KMS-11 (cell line): ENCODE measurements at regions not wholly inside any gene's neighbourhood (a gene's known extent, or its start where the extent isn't known, plus 50 kb on each side); places are given as distances from the start of the nearest gene placed in this dataset.

Experiments
- H2AFZ ChIP-seq: fragments of 200-600 bp; sonication (generic); 2 replicates; pipeline ENCODE4 v1.6.1; 2016; ENCODE audit warnings: antibody characterized with exemption, mixed run types, low read depth
- H3K27ac ChIP-seq: fragments of 200-600 bp; sonication (generic); 2 replicates; pipeline ENCODE4 v1.6.1; 2016; ENCODE audit warnings: mild to moderate bottlenecking, mixed run types
- H3K27me3 ChIP-seq: fragments of 200-600 bp; sonication (generic); 2 replicates; pipeline ENCODE4 v1.6.1; 2017; ENCODE audit warnings: mild to moderate bottlenecking, low read depth, mixed run types, moderate library complexity; ENCODE audit not compliant: insufficient read depth
- H3K36me3 ChIP-seq: fragments of 200-600 bp; sonication (generic); 2 replicates; pipeline ENCODE4 v1.6.1; 2017; ENCODE audit warnings: mild to moderate bottlenecking, mixed run types; ENCODE audit not compliant: insufficient read depth
- H3K4me1 ChIP-seq: fragments of 200-600 bp; sonication (generic); 2 replicates; pipeline ENCODE4 v1.6.1; 2016; ENCODE audit warnings: mild to moderate bottlenecking, low read depth, mixed run types; ENCODE audit not compliant: poor library complexity, severe bottlenecking
- H3K4me2 ChIP-seq: fragments of 200-600 bp; sonication (generic); 2 replicates; pipeline ENCODE4 v1.7.0; 2016; ENCODE audit warnings: mild to moderate bottlenecking, mixed run types
- H3K4me3 ChIP-seq: fragments of 200-600 bp; sonication (generic); IDR thresholded peaks from 2 replicates; pipeline ENCODE4 v1.6.1; 2017; ENCODE audit warnings: low read depth, low read length, mixed read lengths; ENCODE audit not compliant: insufficient read depth
- H3K79me2 ChIP-seq: fragments of 200-600 bp; sonication (generic); 2 replicates; pipeline ENCODE4 v1.6.1; 2016; ENCODE audit warnings: low read depth, mixed run types; ENCODE audit not compliant: insufficient read depth
- H3K9ac ChIP-seq: fragments of 200-600 bp; sonication (generic); 2 replicates; pipeline ENCODE4 v1.6.1; 2016; ENCODE audit warnings: mild to moderate bottlenecking, mixed run types
- H4K20me1 ChIP-seq: fragments of 200-600 bp; sonication (generic); 2 replicates; pipeline ENCODE4 v1.6.1; 2016; ENCODE audit warnings: mild to moderate bottlenecking, mixed run types; ENCODE audit not compliant: insufficient read depth
- TF ChIP-seq, protein P1 (sequence below): fragments of 200-600 bp; sonication (generic); conservative IDR thresholded peaks from 2 replicates; pipeline ENCODE4 v1.6.1; 2017; ENCODE audit warnings: low read depth, mild to moderate bottlenecking, antibody characterized with exemption, low read length, moderate library complexity, mixed read lengths

DNA sequence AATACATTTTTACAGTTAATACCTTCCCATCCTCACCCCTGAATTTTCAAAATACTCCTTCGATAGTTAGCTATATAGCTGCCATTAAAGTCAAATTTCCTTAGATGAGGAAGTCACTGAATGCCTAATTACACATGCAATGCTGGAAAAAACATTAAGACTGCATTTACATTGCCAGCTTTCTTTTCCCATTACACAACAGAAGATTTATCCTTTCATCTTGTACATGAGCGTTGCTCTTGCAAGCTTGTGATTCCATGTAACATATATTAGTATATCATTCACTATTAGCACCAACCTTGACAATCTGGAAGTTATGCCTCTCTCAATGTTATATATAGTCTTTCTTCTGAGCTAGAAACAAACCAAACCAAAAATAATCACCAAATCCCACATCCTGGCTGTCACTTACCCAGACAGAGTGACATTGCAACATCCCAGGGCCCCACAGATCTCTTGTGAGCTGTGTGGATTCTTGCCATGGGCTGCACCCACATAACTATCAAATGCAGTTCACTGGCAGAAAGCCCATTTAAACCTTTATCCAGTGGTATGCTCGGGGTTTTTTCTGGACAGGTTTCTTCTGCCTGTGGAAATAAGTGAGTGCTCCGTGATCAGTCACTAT is 79.2 kb upstream of the PAPOLG start:
- H3K36me3 ChIP-seq, result no peaks in the 10 kb centered on the region
- no peak overlapping the region for H3K4me3 ChIP-seq
- H3K9ac ChIP-seq, result no peak overlapping the region
- H4K20me1 ChIP-seq, result no peaks in the 10 kb centered on the region
- H3K27ac ChIP-seq, result peak overlapping the region; percentile 84; the same call in 1 of the 2 replicates
- H2AFZ ChIP-seq, result peak overlapping the region; percentile 47; the same call in 1 of the 2 replicates
- TF ChIP-seq, protein P1, sequence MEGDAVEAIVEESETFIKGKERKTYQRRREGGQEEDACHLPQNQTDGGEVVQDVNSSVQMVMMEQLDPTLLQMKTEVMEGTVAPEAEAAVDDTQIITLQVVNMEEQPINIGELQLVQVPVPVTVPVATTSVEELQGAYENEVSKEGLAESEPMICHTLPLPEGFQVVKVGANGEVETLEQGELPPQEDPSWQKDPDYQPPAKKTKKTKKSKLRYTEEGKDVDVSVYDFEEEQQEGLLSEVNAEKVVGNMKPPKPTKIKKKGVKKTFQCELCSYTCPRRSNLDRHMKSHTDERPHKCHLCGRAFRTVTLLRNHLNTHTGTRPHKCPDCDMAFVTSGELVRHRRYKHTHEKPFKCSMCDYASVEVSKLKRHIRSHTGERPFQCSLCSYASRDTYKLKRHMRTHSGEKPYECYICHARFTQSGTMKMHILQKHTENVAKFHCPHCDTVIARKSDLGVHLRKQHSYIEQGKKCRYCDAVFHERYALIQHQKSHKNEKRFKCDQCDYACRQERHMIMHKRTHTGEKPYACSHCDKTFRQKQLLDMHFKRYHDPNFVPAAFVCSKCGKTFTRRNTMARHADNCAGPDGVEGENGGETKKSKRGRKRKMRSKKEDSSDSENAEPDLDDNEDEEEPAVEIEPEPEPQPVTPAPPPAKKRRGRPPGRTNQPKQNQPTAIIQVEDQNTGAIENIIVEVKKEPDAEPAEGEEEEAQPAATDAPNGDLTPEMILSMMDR, result no peak
- H3K4me1 ChIP-seq, result peaks cover 59% of the 10 kb centered on the region
- H3K79me2 ChIP-seq, result no peaks in the 10 kb centered on the region
- H3K27me3 ChIP-seq, result no peaks in the 10 kb centered on the region
- H3K4me2 ChIP-seq, result peak overlapping the region; percentile 61

GRCh38 chr2:60677356-60677755 is 78.7 kb upstream of the PAPOLG start:
- H4K20me1 ChIP-seq, result no peaks in the 10 kb centered on the region
- H3K4me2 ChIP-seq, result peak overlapping the region; percentile 61
- H3K27ac ChIP-seq, result peak overlapping the region; percentile 84; the same call in 1 of the 2 replicates
- TF ChIP-seq, protein P1, result no peak
- no peaks in the 10 kb centered on the region for H3K36me3 ChIP-seq
- H3K4me1 ChIP-seq, result peaks cover 59% of the 10 kb centered on the region
- peak overlapping the region; percentile 47; the same call in 1 of the 2 replicates for H2AFZ ChIP-seq
- H3K79me2 ChIP-seq, result no peaks in the 10 kb centered on the region
- no peak overlapping the region; the same call in 1 of the 2 replicates for H3K9ac ChIP-seq
- no peaks in the 10 kb centered on the region for H3K27me3 ChIP-seq
- no peak overlapping the region for H3K4me3 ChIP-seq

- Histone ChIP-seq H4K20me1 (no peaks in the 10 kb centered on the region), H3K27ac (peak overlapping the region; percentile 84), H3K4me3 (no peak overlapping the region)
Measured at GRCh38 chr2:60678551-60678950, 77.5 kb upstream of the PAPOLG start.

DNA sequence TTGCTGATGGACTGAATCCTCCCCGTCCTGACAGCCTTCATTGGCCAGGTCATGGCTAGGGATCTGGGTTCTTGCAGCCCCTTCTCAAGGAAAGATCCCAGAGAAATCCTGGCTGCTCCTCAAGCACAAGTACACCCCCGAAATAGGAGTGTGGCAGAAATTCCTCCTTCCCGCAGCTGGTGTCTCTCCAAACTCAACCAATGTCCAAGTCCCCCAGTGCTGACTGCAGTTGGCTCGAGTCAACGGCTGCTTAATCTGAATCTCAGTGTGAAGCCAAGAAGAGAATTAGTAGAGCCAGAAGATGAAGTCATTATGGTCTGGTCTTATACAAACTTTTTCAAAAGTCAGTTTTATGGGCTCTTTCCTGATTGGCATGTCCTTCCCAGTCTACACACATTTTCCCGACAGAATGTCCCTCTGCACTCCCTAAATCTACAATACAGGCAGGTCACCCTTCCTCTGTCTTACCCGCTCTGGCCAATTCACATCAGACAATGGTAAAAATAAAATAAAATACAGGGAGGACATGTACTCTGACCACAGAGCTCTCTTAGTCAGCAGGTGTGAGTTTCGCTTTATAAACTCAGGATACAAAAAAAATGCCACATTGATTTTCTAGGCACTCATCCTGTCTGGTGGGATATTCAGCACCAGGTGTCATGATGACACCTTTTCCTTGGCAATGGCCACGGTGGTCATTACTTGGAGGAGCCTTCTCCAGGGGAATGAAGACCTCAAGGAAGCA is 76.9 kb upstream of the PAPOLG start:
- H3K4me2 ChIP-seq, result peak overlapping the region; percentile 61

More at GRCh38 chr2:60678551-60678950, 77.5 kb upstream of the PAPOLG start:
- Histone ChIP-seq H3K36me3 (no peaks in the 10 kb centered on the region), H3K9ac (peak overlapping the region; percentile 49; the same call in 1 of the 2 replicates), H2AFZ (peak overlapping the region; percentile 47), H3K79me2 (no peaks in the 10 kb centered on the region), H3K27me3 (no peaks in the 10 kb centered on the region), H3K4me2 (peak overlapping the region; percentile 61), H3K4me1 (peaks cover 59% of the 10 kb centered on the region)
- TF ChIP-seq, protein P1, result no peak

More for the DNA sequence above, 76.9 kb upstream of the PAPOLG start:
- Histone ChIP-seq H4K20me1 (no peaks in the 10 kb centered on the region), H3K4me1 (peaks cover 55% of the 10 kb centered on the region), H3K36me3 (no peaks in the 10 kb centered on the region), H3K4me3 (peak overlapping the region; percentile 47), H2AFZ (peak overlapping the region; percentile 47), H3K27me3 (no peaks in the 10 kb centered on the region), H3K27ac (peak overlapping the region; percentile 84), H3K9ac (peak overlapping the region; percentile 49; the same call in 1 of the 2 replicates), H3K79me2 (no peaks in the 10 kb centered on the region)
- TF ChIP-seq, protein P1, result no peak
